Effector memory CD8-positive, alpha-beta T cell (primary cell): ENCODE measurements at regions not wholly inside any gene's neighbourhood (a gene's known extent, or its start where the extent isn't known, plus 50 kb on each side); places are given as distances from the start of the nearest gene placed in this dataset.
"Not testable (repeated sequence)": the region's sequence is repeated elsewhere in the genome, so short reads cannot be mapped to it uniquely, and the experiment has no call there.

Source experiments
- ATAC-seq: fragments of 150-1000 bp; cut with Tn5 transposase; replicated peaks from 2 replicates; pipeline ENCODE4 v1.10.0; 2021; ENCODE audit warnings: mild to moderate bottlenecking, moderate library complexity
- DNase-seq, 3 experiments: peaks; one replicate each; pipeline ENCODE4 v3.0.0; 2021
- H3K27ac Mint-ChIP-seq, 2 donors: one replicate each; pipeline ENCODE4 v1.8.0; 2022; ENCODE audit warnings: mild to moderate bottlenecking in 2 of 2, mixed read lengths in 2 of 2, moderate library complexity in 2 of 2
- H3K27me3 Mint-ChIP-seq, 2 donors: one replicate each; pipeline ENCODE4 v1.8.0; 2022; ENCODE audit warnings: mixed read lengths in 2 of 2
- H3K36me3 Mint-ChIP-seq: one replicate; pipeline ENCODE4 v1.8.0; 2022; ENCODE audit warnings: mild to moderate bottlenecking, moderate library complexity, mixed read lengths; ENCODE audit not compliant: insufficient read depth
- H3K4me1 Mint-ChIP-seq, 2 donors: one replicate each; pipeline ENCODE4 v1.8.0; 2022; ENCODE audit warnings: low read depth in 2 of 2, mixed read lengths in 2 of 2
- H3K4me3 Mint-ChIP-seq, 2 donors: one replicate each; pipeline ENCODE4 v1.8.0; 2022; ENCODE audit warnings: mild to moderate bottlenecking in 2 of 2, mixed read lengths in 2 of 2, moderate library complexity in 2 of 2
- H3K9me3 Mint-ChIP-seq, 2 donors: one replicate each; pipeline ENCODE4 v1.8.0; 2022; ENCODE audit warnings: mixed read lengths in 2 of 2

- no peak for ATAC-seq
Measured at GRCh38 chr22:49678842-49679170, 148.9 kb downstream of the BRD1 start.

DNA sequence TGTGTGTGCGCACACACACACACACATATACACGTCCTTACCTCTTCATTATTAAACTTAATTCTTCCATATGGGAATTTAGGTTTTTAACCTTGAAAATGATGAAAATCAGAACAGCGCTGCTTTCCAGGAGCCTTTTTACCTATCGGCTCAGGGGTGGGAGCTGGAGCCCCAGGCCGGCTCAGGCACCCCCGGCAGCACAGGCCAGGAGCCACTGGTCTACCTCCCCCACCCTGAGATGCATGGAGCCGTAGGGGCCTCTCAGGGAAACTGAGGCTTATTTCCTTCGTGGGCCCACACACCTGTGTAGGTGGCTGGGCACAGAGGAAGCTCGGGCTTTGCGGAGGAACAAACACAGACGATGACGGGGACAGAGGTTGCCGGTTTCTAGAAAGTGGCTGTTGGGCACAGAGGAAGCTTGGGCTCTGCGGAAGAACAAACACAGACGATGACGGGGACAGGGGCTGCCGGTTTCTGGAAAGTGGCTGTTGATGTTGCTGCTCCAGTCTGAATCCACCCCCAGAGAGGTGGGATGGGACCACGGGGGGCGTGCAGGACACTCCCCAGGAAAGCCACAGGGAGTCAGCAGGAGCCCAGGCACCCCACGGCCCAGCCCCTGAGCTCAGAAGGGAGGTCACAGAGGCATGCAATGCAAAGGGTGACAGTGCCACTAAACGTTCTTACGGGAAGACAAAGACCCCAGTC, 149.4 kb downstream of the BRD1 start:
- Mint-ChIP-seq H3K4me3 (peak overlapping the region in 1 of 2 donors; percentile 33), H3K36me3 (no peaks in the 10 kb centered on the region), H3K27ac (no peak overlapping the region), H3K27me3 (peaks cover 24 to 46% of the 10 kb centered on the region in 2 donors), H3K4me1 (peaks cover 0 to 2% of the 10 kb centered on the region in 2 donors), H3K9me3 (no peaks in the 10 kb centered on the region)
- DNase-seq (no peak), ATAC-seq (no peak)

More at GRCh38 chr22:49678842-49679170, 148.9 kb downstream of the BRD1 start:
- peaks cover 24 to 46% of the 10 kb centered on the region in 2 donors for H3K27me3 Mint-ChIP-seq
- H3K36me3 Mint-ChIP-seq = no peaks in the 10 kb centered on the region
- peaks cover 0 to 2% of the 10 kb centered on the region in 2 donors for H3K4me1 Mint-ChIP-seq
- H3K9me3 Mint-ChIP-seq = no peaks in the 10 kb centered on the region
- no peak overlapping the region for H3K4me3 Mint-ChIP-seq
- H3K27ac Mint-ChIP-seq = no peak overlapping the region
- DNase-seq = no peak

GRCh38 chr22:49677495-49677889, 150.2 kb downstream of the BRD1 start:
- Mint-ChIP-seq H3K36me3 (no peaks in the 10 kb centered on the region), H3K4me3 (no peak overlapping the region), H3K4me1 (peaks cover 0 to 2% of the 10 kb centered on the region in 2 donors), H3K27me3 (peaks cover 24 to 46% of the 10 kb centered on the region in 2 donors), H3K27ac (no peak overlapping the region), H3K9me3 (no peaks in the 10 kb centered on the region)
- DNase-seq (no peak), ATAC-seq (no peak)

DNA sequence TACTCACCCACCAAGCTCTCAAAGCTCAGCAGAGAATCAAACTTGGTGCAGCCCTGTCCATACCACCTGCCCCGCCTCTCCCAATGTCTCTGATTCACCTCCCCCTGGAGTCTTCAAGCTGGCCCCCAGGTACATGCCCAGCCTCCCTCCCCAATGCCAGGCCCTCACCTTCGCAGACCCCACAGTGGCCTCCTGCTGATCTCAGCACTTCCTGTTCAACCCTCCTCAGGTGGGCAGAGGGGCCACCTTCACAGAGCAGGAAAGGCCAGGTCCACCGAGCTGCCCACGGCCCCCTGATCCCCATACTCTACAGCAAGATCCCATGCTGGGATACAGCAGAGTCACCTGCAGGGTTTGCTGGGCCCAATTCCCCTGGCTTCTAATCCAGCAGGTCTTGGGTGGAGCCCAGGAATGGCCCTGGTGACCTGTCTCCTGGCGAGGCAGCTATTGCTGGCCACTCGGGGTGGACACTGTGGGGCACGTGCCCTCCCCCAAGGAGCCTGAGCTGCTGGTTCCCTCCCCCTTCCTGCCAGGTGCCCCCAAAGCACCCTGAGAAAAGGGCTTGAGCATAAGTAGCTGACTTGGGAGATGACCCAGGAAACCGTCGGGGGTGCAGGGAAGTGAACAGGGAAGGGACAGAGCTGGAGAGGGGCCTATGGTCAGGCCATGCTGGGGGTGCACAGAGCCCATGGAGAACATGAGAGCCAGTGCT, 150.7 kb downstream of the BRD1 start:
- Mint-ChIP-seq H3K4me3 (no peak overlapping the region), H3K36me3 (no peaks in the 10 kb centered on the region), H3K9me3 (no peaks in the 10 kb centered on the region), H3K27me3 (peaks cover 26 to 48% of the 10 kb centered on the region in 2 donors), H3K4me1 (peaks cover 0 to 2% of the 10 kb centered on the region in 2 donors), H3K27ac (no peak overlapping the region)
- ATAC-seq (no peak), DNase-seq (no peak)

- Mint-ChIP-seq H3K36me3 (no peaks in the 10 kb centered on the region), H3K27me3 (peaks cover 33 to 55% of the 10 kb centered on the region in 2 donors), H3K27ac (no peak overlapping the region), H3K4me1 (peaks cover 5 to 7% of the 10 kb centered on the region in 2 donors), H3K9me3 (no peaks in the 10 kb centered on the region), H3K4me3 (no peak overlapping the region)
- DNase-seq (no peak), ATAC-seq (no peak)
Measured at GRCh38 chr22:49676230-49676629, 151.4 kb downstream of the BRD1 start.

- H3K4me1 Mint-ChIP-seq = peaks cover 7 to 11% of the 10 kb centered on the region in 2 donors
- ATAC-seq (no peak), DNase-seq (no peak)
- H3K27ac Mint-ChIP-seq = no peak overlapping the region
- H3K36me3 Mint-ChIP-seq = no peaks in the 10 kb centered on the region
- H3K4me3 Mint-ChIP-seq = no peak overlapping the region
- no peaks in the 10 kb centered on the region for H3K9me3 Mint-ChIP-seq
- peaks cover 37 to 59% of the 10 kb centered on the region in 2 donors for H3K27me3 Mint-ChIP-seq
Measured at GRCh38 chr22:49674479-49675050, 153.1 kb downstream of the BRD1 start.

- no peak overlapping the region for H3K4me3 Mint-ChIP-seq
- no peak for ATAC-seq
- H3K4me1 Mint-ChIP-seq = peaks cover 7 to 15% of the 10 kb centered on the region in 2 donors
- no peak for DNase-seq
- H3K27me3 Mint-ChIP-seq = peaks cover 33 to 53% of the 10 kb centered on the region in 2 donors
- H3K27ac Mint-ChIP-seq = no peak overlapping the region
- no peaks in the 10 kb centered on the region for H3K36me3 Mint-ChIP-seq
- no peaks in the 10 kb centered on the region for H3K9me3 Mint-ChIP-seq
Measured at GRCh38 chr22:49673048-49673447, 154.6 kb downstream of the BRD1 start.

GRCh38 chr22:49672014-49672516, 155.6 kb downstream of the BRD1 start:
- H3K27ac Mint-ChIP-seq = no peak overlapping the region
- peaks cover 9 to 15% of the 10 kb centered on the region in 2 donors for H3K4me1 Mint-ChIP-seq
- H3K27me3 Mint-ChIP-seq = peaks cover 29 to 43% of the 10 kb centered on the region in 2 donors
- no peaks in the 10 kb centered on the region for H3K9me3 Mint-ChIP-seq
- ATAC-seq (no peak), DNase-seq (no peak)
- no peaks in the 10 kb centered on the region for H3K36me3 Mint-ChIP-seq
- H3K4me3 Mint-ChIP-seq = peak overlapping the region; percentile 73 to 82

GRCh38 chr22:49671331-49672013, 156.2 kb downstream of the BRD1 start:
- Mint-ChIP-seq H3K36me3 (no peaks in the 10 kb centered on the region), H3K27ac (peak overlapping the region; percentile 11 to 68), H3K4me3 (peak overlapping the region; percentile 73 to 82), H3K9me3 (no peaks in the 10 kb centered on the region), H3K27me3 (peaks cover 24 to 37% of the 10 kb centered on the region in 2 donors), H3K4me1 (peaks cover 14% of the 10 kb centered on the region in 2 donors)
- ATAC-seq (peak; percentile 35), DNase-seq (no peak)

GRCh38 chr22:49670456-49671330, 157.0 kb downstream of the BRD1 start:
- DNase-seq (no peak), ATAC-seq (peak; percentile 57)
- no peaks in the 10 kb centered on the region for H3K9me3 Mint-ChIP-seq
- H3K4me3 Mint-ChIP-seq = peak overlapping the region; percentile 73 to 82
- H3K4me1 Mint-ChIP-seq = peaks cover 16 to 17% of the 10 kb centered on the region in 2 donors
- peaks cover 28 to 35% of the 10 kb centered on the region in 2 donors for H3K27me3 Mint-ChIP-seq
- H3K27ac Mint-ChIP-seq = peak overlapping the region; percentile 11 to 68
- no peaks in the 10 kb centered on the region for H3K36me3 Mint-ChIP-seq

DNA sequence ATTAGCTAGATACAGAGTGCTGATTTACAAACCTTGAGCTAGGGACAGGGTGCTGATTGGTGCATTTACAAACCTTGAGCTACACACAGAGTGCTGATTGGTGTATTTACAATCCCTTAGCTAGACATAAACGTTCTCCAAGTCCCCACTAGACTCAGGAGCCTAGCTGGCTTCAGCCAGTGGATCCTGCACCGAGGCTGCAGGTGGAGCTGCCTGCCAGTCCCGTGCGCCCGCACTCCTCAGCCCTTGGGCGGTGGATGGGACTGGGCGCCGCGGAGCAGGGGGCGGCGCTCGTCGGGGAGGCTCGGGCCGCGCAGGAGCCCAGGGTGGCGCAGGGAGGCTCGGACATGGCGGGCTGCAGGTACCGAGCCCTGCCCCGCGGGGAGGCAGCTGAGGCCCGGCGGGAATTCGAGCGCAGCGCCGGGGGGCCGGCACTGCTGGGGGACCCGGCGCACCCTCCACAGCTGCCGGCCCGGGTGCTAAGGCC, 157.7 kb downstream of the BRD1 start:
- peak overlapping the region; percentile 67 to 69 for H3K4me3 Mint-ChIP-seq
- H3K36me3 Mint-ChIP-seq, DNase-seq, H3K27ac Mint-ChIP-seq, H3K9me3 Mint-ChIP-seq: not testable (repeated sequence)
- H3K4me1 Mint-ChIP-seq = peaks cover 16 to 17% of the 10 kb centered on the region in 2 donors
- ATAC-seq = peak; percentile 36
- H3K27me3 Mint-ChIP-seq = peaks cover 26 to 34% of the 10 kb centered on the region in 2 donors

DNA sequence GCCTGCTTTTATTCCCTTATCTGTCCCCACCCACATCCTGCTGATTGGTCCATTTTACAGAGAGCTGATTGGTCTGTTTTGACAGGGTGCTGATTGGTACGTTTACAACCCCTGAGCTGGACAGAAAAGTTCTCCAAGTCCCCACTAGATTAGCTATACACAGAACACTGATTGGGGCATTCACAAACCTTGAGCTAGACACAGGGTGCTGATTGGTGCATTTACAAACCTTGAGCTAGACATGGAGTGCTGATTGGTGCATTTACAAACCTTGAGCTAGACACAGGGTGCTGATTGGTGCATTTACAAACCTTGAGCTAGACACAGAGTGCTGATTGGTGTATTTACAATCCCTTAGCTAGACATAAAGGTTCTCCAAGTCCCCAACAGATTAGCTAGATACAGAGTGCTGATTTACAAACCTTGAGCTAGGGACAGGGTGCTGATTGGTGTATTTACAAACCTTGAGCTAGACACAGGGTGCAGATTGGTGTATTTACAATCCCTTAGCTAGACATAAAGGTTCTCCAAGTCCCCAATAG, 158.2 kb downstream of the BRD1 start:
- H3K27me3 Mint-ChIP-seq = peaks cover 23 to 29% of the 10 kb centered on the region in 2 donors
- H3K4me3 Mint-ChIP-seq = peak overlapping the region; percentile 67 to 69
- H3K9me3 Mint-ChIP-seq, H3K27ac Mint-ChIP-seq, DNase-seq, H3K36me3 Mint-ChIP-seq: not testable (repeated sequence)
- peaks cover 16 to 17% of the 10 kb centered on the region in 2 donors for H3K4me1 Mint-ChIP-seq
- peak; percentile 27 for ATAC-seq
